ENCODE measurements at regions not wholly inside any gene's neighbourhood (a gene's known extent, or its start where the extent isn't known, plus 50 kb on each side); places are given as distances from the start of the nearest gene placed in this dataset.

DNA sequence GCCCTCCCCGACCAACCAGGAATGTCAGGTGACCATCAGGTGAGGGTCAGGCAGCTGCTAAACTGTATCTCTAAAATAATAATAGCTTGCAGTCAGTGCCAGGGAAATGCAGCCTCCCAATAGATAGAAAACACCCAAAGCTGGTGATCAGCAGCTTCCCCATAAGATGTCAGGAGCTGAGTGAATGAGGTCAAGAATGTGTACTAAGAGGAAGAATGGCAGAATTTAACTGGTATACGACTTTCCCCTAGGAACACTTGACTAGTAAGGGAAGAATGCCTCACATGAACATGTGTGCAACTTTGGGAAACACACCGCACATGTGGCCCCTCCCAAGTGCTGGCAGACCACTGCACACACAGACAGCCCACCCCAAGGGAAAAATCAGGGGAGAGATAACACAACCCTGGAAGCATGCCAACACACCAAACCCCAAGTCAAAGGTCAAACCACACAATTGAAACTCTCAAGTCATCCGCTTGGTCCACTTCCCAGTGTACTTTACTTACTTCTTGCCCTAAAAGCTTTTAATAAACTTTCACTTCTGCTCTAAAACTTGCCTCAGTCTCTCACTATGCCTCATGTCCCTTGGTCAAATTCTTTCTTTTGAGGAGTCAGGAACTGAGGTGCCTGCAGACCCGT is 806.5 kb downstream of the OTOL1 start:
- ATAC-seq (ENCODE audit: insufficient number of reproducible peaks, low FRiP score, low read depth) = no peak
- TF ChIP-seq, protein P1, sequence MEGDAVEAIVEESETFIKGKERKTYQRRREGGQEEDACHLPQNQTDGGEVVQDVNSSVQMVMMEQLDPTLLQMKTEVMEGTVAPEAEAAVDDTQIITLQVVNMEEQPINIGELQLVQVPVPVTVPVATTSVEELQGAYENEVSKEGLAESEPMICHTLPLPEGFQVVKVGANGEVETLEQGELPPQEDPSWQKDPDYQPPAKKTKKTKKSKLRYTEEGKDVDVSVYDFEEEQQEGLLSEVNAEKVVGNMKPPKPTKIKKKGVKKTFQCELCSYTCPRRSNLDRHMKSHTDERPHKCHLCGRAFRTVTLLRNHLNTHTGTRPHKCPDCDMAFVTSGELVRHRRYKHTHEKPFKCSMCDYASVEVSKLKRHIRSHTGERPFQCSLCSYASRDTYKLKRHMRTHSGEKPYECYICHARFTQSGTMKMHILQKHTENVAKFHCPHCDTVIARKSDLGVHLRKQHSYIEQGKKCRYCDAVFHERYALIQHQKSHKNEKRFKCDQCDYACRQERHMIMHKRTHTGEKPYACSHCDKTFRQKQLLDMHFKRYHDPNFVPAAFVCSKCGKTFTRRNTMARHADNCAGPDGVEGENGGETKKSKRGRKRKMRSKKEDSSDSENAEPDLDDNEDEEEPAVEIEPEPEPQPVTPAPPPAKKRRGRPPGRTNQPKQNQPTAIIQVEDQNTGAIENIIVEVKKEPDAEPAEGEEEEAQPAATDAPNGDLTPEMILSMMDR (IDR thresholded peaks at IDR 0.05) = no peak
- Histone ChIP-seq H3K27ac (no peak overlapping the region), H3K9me3 (no peaks in the 10 kb centered on the region), H3K36me3 (no peaks in the 10 kb centered on the region), H3K4me3 (no peak overlapping the region), H3K27me3 (replicated peaks; ENCODE audit: insufficient read depth) (no peaks in the 10 kb centered on the region), H3K4me1 (ENCODE audit: control insufficient read depth in 1 of 2, low read depth in 2 of 2) (no peaks in the 10 kb centered on the region)
- no peak for DNase-seq (ENCODE audit: low spot score)

- Histone ChIP-seq H3K9me3 (no peaks in the 10 kb centered on the region), H3K27me3 (replicated peaks; ENCODE audit: insufficient read depth) (no peaks in the 10 kb centered on the region), H3K4me1 (ENCODE audit: control insufficient read depth in 1 of 2, low read depth in 2 of 2) (no peaks in the 10 kb centered on the region), H3K4me3 (no peak overlapping the region), H3K36me3 (no peaks in the 10 kb centered on the region), H3K27ac (no peak overlapping the region)
- ATAC-seq (ENCODE audit: insufficient number of reproducible peaks, low FRiP score, low read depth) = no peak
- TF ChIP-seq, protein P1 (IDR thresholded peaks at IDR 0.05) = no peak
- DNase-seq (ENCODE audit: low spot score) = no peak
Observed at GRCh38 chr3:162317046-162317445, 820.4 kb downstream of the OTOL1 start.

- no peak overlapping the region for H3K27ac ChIP-seq
- H3K4me1 ChIP-seq (ENCODE audit: control insufficient read depth in 1 of 2, low read depth in 2 of 2) = no peaks in the 10 kb centered on the region
- no peaks in the 10 kb centered on the region for H3K36me3 ChIP-seq
- ATAC-seq (ENCODE audit: insufficient number of reproducible peaks, low FRiP score, low read depth) (no peak), DNase-seq (ENCODE audit: low spot score) (no peak)
- TF ChIP-seq, protein P1 (IDR thresholded peaks at IDR 0.05) = no peak
- H3K9me3 ChIP-seq = no peaks in the 10 kb centered on the region
- no peaks in the 10 kb centered on the region for H3K27me3 ChIP-seq (replicated peaks; ENCODE audit: insufficient read depth)
- H3K4me3 ChIP-seq = no peak overlapping the region
Observed at GRCh38 chr3:162328649-162329048, 832.0 kb downstream of the OTOL1 start.

DNA sequence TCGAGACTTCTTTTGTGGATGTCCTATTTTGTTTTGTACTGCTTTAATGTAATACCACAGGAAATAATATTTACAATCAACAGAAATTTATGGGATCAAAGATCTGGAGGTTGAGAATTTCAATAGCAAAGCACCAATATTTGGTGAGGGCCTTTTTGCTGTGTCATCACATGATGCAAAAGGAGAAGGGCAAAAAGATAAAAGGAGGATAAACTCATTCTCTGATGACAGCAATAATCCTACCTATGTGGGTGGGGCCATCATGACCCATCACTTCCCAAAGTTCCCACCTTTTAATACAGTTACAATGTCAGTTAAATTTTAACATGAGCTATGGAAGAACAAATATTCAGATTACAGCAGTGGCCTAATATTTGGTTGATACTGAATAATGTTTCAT is 832.9 kb downstream of the OTOL1 start:
- Histone ChIP-seq H3K4me3 (no peak overlapping the region), H3K36me3 (no peaks in the 10 kb centered on the region), H3K27ac (no peak overlapping the region), H3K27me3 (replicated peaks; ENCODE audit: insufficient read depth) (no peaks in the 10 kb centered on the region), H3K9me3 (no peaks in the 10 kb centered on the region), H3K4me1 (ENCODE audit: control insufficient read depth in 1 of 2, low read depth in 2 of 2) (no peaks in the 10 kb centered on the region)
- no peak for DNase-seq (ENCODE audit: low spot score)
- no peak for ATAC-seq (ENCODE audit: insufficient number of reproducible peaks, low FRiP score, low read depth)
- TF ChIP-seq, protein P1 (IDR thresholded peaks at IDR 0.05) = no peak

DNA sequence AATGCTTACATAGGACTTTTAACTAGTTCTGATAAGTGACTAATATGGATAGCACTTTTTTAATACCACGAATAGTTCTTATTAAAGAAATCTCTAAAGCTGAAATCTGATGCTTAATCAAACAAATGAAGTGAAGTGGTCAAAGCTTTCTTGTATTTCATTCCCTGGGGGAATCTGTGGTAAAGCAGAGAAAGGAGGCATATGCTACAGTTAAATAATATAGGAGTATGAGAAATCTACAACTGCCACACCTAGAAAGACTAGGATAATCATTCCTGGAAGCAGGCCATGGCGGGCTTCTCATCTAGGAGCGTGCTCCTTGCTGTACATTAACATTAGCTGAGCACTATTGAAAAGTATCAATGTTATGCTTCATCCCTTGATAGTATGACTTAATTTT is 835.7 kb downstream of the OTOL1 start:
- H3K4me3 ChIP-seq = no peak overlapping the region
- TF ChIP-seq, protein P1 (IDR thresholded peaks at IDR 0.05) = no peak
- H3K36me3 ChIP-seq = no peaks in the 10 kb centered on the region
- ATAC-seq (ENCODE audit: insufficient number of reproducible peaks, low FRiP score, low read depth) = no peak
- no peaks in the 10 kb centered on the region for H3K4me1 ChIP-seq (ENCODE audit: control insufficient read depth in 1 of 2, low read depth in 2 of 2)
- no peak for DNase-seq (ENCODE audit: low spot score)
- no peaks in the 10 kb centered on the region for H3K9me3 ChIP-seq
- H3K27me3 ChIP-seq (replicated peaks; ENCODE audit: insufficient read depth) = no peaks in the 10 kb centered on the region
- no peak overlapping the region for H3K27ac ChIP-seq

Data from thoracic aorta (tissue), 2 donors.